ENCODE measurements at regions not wholly inside any gene's neighbourhood (a gene's known extent, or its start where the extent isn't known, plus 50 kb on each side); places are given as distances from the start of the nearest gene placed in this dataset.

GRCh38 chr18:52082246-52082645, 257.8 kb upstream of the DCC start:
- Histone ChIP-seq H3K9me1 (ENCODE audit: control insufficient read depth, insufficient read depth, low read length) (no peaks in the 10 kb centered on the region), H3K79me2 (ENCODE audit: control insufficient read depth, insufficient read depth, low read length) (no peaks in the 10 kb centered on the region), H3K4me3 (no peak overlapping the region), H3K27me3 (ENCODE audit: control insufficient read depth in 2 of 2, insufficient read depth in 2 of 2, low read length in 2 of 2) (no peaks in the 10 kb centered on the region), H3K4me2 (ENCODE audit: insufficient read depth, low read length) (no peak overlapping the region), H4K20me1 (replicated peaks; ENCODE audit: control insufficient read depth, insufficient read depth, low read length) (no peaks in the 10 kb centered on the region), H3K9me3 (replicated peaks; ENCODE audit: control insufficient read depth, insufficient read depth, low read depth, low read length) (no peaks in the 10 kb centered on the region), H3K4me1 (replicated peaks in 1 of 2; ENCODE audit: control insufficient read depth in 2 of 2, insufficient read depth in 2 of 2, low read length in 2 of 2) (no peaks in the 10 kb centered on the region), H3K27ac (ENCODE audit: extremely low read depth, low read depth, low read length) (no peak overlapping the region), H3K9ac (ENCODE audit: insufficient read depth in 1 of 2, low read depth in 2 of 2, low read length in 2 of 2) (no peak overlapping the region), H2AFZ (ENCODE audit: low read depth, low read length) (no peak overlapping the region), H3K36me3 (ENCODE audit: control insufficient read depth, insufficient read depth, low read length) (no peaks in the 10 kb centered on the region)
- in situ Hi-C loops (cut with MboI) (no loop called here), intact Hi-C loops (cut with micrococcal nuclease) (no loop called here)
- 0% methylated on average over 1 of the region's 1 CpG for WGBS (ENCODE audit: insufficient coverage, low coverage, missing lambda C conversion rate)
- FAIRE-seq (no peak), DNase-seq (ENCODE audit: extremely low read depth in 1 of 4, low spot score in 3 of 4) (no peak), ATAC-seq (no peak)
- no TSS peak for BruUV-seq (replicated peaks)
- ChIA-PET CTCF (ENCODE audit: low intra/inter-chr PET ratio) (no interaction called here), POLR2A (no interaction called here)
- TF ChIP-seq, protein P1, sequence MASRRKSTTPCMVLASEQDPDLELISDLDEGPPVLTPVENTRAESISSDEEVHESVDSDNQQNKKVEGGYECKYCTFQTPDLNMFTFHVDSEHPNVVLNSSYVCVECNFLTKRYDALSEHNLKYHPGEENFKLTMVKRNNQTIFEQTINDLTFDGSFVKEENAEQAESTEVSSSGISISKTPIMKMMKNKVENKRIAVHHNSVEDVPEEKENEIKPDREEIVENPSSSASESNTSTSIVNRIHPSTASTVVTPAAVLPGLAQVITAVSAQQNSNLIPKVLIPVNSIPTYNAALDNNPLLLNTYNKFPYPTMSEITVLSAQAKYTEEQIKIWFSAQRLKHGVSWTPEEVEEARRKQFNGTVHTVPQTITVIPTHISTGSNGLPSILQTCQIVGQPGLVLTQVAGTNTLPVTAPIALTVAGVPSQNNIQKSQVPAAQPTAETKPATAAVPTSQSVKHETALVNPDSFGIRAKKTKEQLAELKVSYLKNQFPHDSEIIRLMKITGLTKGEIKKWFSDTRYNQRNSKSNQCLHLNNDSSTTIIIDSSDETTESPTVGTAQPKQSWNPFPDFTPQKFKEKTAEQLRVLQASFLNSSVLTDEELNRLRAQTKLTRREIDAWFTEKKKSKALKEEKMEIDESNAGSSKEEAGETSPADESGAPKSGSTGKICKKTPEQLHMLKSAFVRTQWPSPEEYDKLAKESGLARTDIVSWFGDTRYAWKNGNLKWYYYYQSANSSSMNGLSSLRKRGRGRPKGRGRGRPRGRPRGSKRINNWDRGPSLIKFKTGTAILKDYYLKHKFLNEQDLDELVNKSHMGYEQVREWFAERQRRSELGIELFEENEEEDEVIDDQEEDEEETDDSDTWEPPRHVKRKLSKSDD (conservative IDR thresholded peaks at IDR 0.05; ENCODE audit: low read length), result no peak
- no peak for TF ChIP-seq ZSCAN29 (IDR thresholded peaks at IDR 0.05)
- TF ChIP-seq L3MBTL2 (IDR thresholded peaks at IDR 0.05), result no peak

DNA sequence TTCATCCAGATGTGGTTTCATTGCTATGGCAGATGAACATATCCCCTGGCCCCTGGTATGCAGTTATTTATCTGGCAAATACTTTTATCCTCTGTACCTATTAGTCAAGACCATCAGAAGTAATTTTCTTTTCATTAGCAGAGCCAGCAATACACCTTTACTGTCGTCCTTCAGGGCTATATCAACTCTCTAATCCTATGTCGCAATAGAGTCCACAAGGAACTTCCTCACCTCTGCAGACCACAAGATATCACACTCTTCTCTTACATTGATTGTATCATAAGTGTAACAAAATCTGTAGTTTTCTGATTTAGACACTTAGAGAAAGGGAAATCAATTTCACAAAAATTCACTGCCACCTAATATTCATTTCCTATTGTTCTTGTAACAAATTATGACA, 252.9 kb upstream of the DCC start:
- no peaks in the 10 kb centered on the region for H3K27me3 ChIP-seq (ENCODE audit: control insufficient read depth in 2 of 2, insufficient read depth in 2 of 2, low read length in 2 of 2)
- no peaks in the 10 kb centered on the region for H3K4me1 ChIP-seq (replicated peaks in 1 of 2; ENCODE audit: control insufficient read depth in 2 of 2, insufficient read depth in 2 of 2, low read length in 2 of 2)
- intact Hi-C loops (cut with micrococcal nuclease), result no loop called here
- no peak overlapping the region for H3K4me2 ChIP-seq (ENCODE audit: insufficient read depth, low read length)
- no peaks in the 10 kb centered on the region for H3K36me3 ChIP-seq (ENCODE audit: control insufficient read depth, insufficient read depth, low read length)
- ATAC-seq (no peak), FAIRE-seq (no peak), DNase-seq (ENCODE audit: extremely low read depth in 1 of 4, low spot score in 3 of 4) (no peak)
- in situ Hi-C loops (cut with MboI), result no loop called here
- no peak overlapping the region for H2AFZ ChIP-seq (ENCODE audit: low read depth, low read length)
- CTCF ChIA-PET (ENCODE audit: low intra/inter-chr PET ratio), result no interaction called here
- H3K27ac ChIP-seq (ENCODE audit: extremely low read depth, low read depth, low read length), result no peak overlapping the region
- no peak overlapping the region for H3K4me3 ChIP-seq
- WGBS (ENCODE audit: insufficient coverage, low coverage, missing lambda C conversion rate), result 0% methylated on average over 2 of the region's 2 CpGs
- no peak overlapping the region for H3K9ac ChIP-seq (ENCODE audit: insufficient read depth in 1 of 2, low read depth in 2 of 2, low read length in 2 of 2)
- no peaks in the 10 kb centered on the region for H4K20me1 ChIP-seq (replicated peaks; ENCODE audit: control insufficient read depth, insufficient read depth, low read length)
- POLR2A ChIA-PET, result no interaction called here
- no peaks in the 10 kb centered on the region for H3K79me2 ChIP-seq (ENCODE audit: control insufficient read depth, insufficient read depth, low read length)
- BruUV-seq (replicated peaks), result no TSS peak
- no peaks in the 10 kb centered on the region for H3K9me1 ChIP-seq (ENCODE audit: control insufficient read depth, insufficient read depth, low read length)
- H3K9me3 ChIP-seq (replicated peaks; ENCODE audit: control insufficient read depth, insufficient read depth, low read depth, low read length), result no peaks in the 10 kb centered on the region
- TF ChIP-seq MYC (IDR thresholded peaks at IDR 0.05; ENCODE audit: low read depth, low read length), result no peak
- TF ChIP-seq MYC (CRISPR knock-in tag; IDR thresholded peaks at IDR 0.05; ENCODE audit: borderline replicate concordance, low read depth), result no peak
- no peak for TF ChIP-seq GATAD2A (IDR thresholded peaks at IDR 0.05)
- no peak for TF ChIP-seq CTCF (IDR thresholded peaks at IDR 0.05 in 2 of 3, conservative IDR thresholded peaks at IDR 0.05 in 1 of 3; ENCODE audit: insufficient read depth in 2 of 3, low read depth in 1 of 3, low read length in 3 of 3)
- no peak for TF ChIP-seq SRSF9 (IDR thresholded peaks at IDR 0.05; ENCODE audit: borderline replicate concordance, low read depth, low read length)
- no peak for TF ChIP-seq SMAD4 (CRISPR knock-in tag; conservative IDR thresholded peaks at IDR 0.05)
- TF ChIP-seq, protein P2, sequence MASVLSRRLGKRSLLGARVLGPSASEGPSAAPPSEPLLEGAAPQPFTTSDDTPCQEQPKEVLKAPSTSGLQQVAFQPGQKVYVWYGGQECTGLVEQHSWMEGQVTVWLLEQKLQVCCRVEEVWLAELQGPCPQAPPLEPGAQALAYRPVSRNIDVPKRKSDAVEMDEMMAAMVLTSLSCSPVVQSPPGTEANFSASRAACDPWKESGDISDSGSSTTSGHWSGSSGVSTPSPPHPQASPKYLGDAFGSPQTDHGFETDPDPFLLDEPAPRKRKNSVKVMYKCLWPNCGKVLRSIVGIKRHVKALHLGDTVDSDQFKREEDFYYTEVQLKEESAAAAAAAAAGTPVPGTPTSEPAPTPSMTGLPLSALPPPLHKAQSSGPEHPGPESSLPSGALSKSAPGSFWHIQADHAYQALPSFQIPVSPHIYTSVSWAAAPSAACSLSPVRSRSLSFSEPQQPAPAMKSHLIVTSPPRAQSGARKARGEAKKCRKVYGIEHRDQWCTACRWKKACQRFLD (CRISPR knock-in tag; IDR thresholded peaks at IDR 0.05), result no peak

All from K562 (cell line).